A549 (cell line): ENCODE measurements at regions not wholly inside any gene's neighbourhood (a gene's known extent, or its start where the extent isn't known, plus 50 kb on each side); places are given as distances from the start of the nearest gene placed in this dataset.

ENCODE experiments used
- ATAC-seq, 2 experiments: fragments of 200-7000 bp in 1 of 2; fragments of >200 bp in 1 of 2; cut with Nextera tagmentation in 1 of 2; cut with Tn5 transposase in 1 of 2; 3 replicates each; pipeline versions ENCODE4 v1.8.0 to v1.9.1; 2018 to 2020; ENCODE audit warnings: mild to moderate bottlenecking in 1 of 2, moderate library complexity in 1 of 2
- CTCF ChIA-PET: fragments of 300-600 bp; sonication (Branson Sonifier 250); formaldehyde crosslinking; extraction: SDS; loops from one replicate; lab custom pipeline; 2021; ENCODE audit warnings: antibody characterized with exemption, inconsistent platforms; lab: Yijun Ruan, JAX
- POLR2A ChIA-PET: fragments of 350-600 bp; formaldehyde crosslinking; extraction: SDS; loops from one replicate; lab custom pipeline; 2021; ENCODE audit warnings: antibody characterized with exemption, inconsistent platforms; lab: Yijun Ruan, JAX
- DNase-seq, 2 experiments: peaks; one replicate each; pipeline versions ENCODE4 v3.0.0 to v3.0.0-alpha.2; 2011 to 2016; ENCODE audit warnings: low read depth in 1 of 2, low spot score in 1 of 2
- FAIRE-seq: peaks from 2 replicates; lab custom pipeline; 2011; peaks lifted over from hg19 to GRCh38; lab: Jason Lieb, UNC
- H3K27ac ChIP-seq, 2 experiments: fragments of >200 bp; sonication (Bioruptor Twin); formaldehyde crosslinking; 3 replicates each; pipeline ENCODE4 v1.5.1; 2016 to 2017
- H3K4me1 ChIP-seq: fragments of >200 bp; sonication (Bioruptor Twin); formaldehyde crosslinking; 3 replicates; pipeline ENCODE4 v1.6.1; 2016
- H3K4me2 ChIP-seq: fragments of >200 bp; sonication (Bioruptor Twin); formaldehyde crosslinking; 3 replicates; pipeline ENCODE4 v1.6.1; 2016
- H3K4me3 ChIP-seq: fragments of >200 bp; sonication (Bioruptor Twin); formaldehyde crosslinking; 3 replicates; pipeline ENCODE4 v1.5.1; 2016
- H3K9me3 ChIP-seq: fragments of >200 bp; sonication (Bioruptor Twin); formaldehyde crosslinking; 3 replicates; pipeline ENCODE4 v1.6.1; 2016
- BHLHE40 ChIP-seq: IDR thresholded peaks from 2 replicates; pipeline ENCODE4 v1.6.1; 2012; ENCODE audit warnings: low read depth, low read length, inconsistent platforms
- CBX2 ChIP-seq: fragments of 200-600 bp; sonication (generic); IDR thresholded peaks from 2 replicates; pipeline ENCODE4 v1.6.1; 2016; ENCODE audit warnings: low read depth, mild to moderate bottlenecking, borderline replicate concordance
- CBX8 ChIP-seq: fragments of 200-600 bp; sonication (generic); IDR thresholded peaks from 2 replicates; pipeline ENCODE4 v1.6.1; 2016
- CEBPB ChIP-seq, 2 experiments: fragments of >200 bp in 1 of 2; sonication (Bioruptor Twin) in 1 of 2; formaldehyde crosslinking in 1 of 2; IDR thresholded peaks; 2 replicates each; pipeline ENCODE4 v1.6.1; 2012 to 2016
- CHD2 ChIP-seq: fragments of 150-350 bp; IDR thresholded peaks from 2 replicates; pipeline ENCODE4 v1.6.1; 2014; ENCODE audit warnings: low read length; ENCODE audit not compliant: partially characterized antibody
- CHD4 ChIP-seq: fragments of 200-600 bp; sonication (generic); IDR thresholded peaks from 2 replicates; pipeline ENCODE4 v1.6.1; 2016; ENCODE audit warnings: antibody characterized with exemption, mild to moderate bottlenecking, borderline replicate concordance
- EHF ChIP-seq: fragments of 250-450 bp; sonication (Bioruptor Pico); IDR thresholded peaks from 2 replicates; pipeline ENCODE4 v1.5.0; 2020; ENCODE audit warnings: mild to moderate bottlenecking
- FOXS1 ChIP-seq: fragments of 250-450 bp; sonication (Bioruptor Pico); IDR thresholded peaks from 2 replicates; pipeline ENCODE4 v1.5.0; 2020; ENCODE audit warnings: mild to moderate bottlenecking, moderate library complexity
- GATA3 ChIP-seq: IDR thresholded peaks from 2 replicates; pipeline ENCODE4 v1.6.1; 2012; ENCODE audit warnings: borderline replicate concordance
- HDAC2 ChIP-seq: fragments of 200-600 bp; sonication (generic); IDR thresholded peaks from 2 replicates; pipeline ENCODE4 v1.6.1; 2016
- HEYL ChIP-seq: fragments of 250-450 bp; sonication (Bioruptor Pico); IDR thresholded peaks from 2 replicates; pipeline ENCODE4 v1.8.0; 2021; ENCODE audit warnings: mild to moderate bottlenecking, moderate library complexity
- HOXB13 ChIP-seq: fragments of 250-450 bp; sonication (Bioruptor Pico); IDR thresholded peaks from 2 replicates; pipeline ENCODE4 v1.5.0; 2020; ENCODE audit warnings: low read depth, mild to moderate bottlenecking, moderate library complexity
- JUNB ChIP-seq: fragments of >200 bp; sonication (Bioruptor Twin); formaldehyde crosslinking; IDR thresholded peaks from 2 replicates; pipeline ENCODE4 v1.6.1; 2016
- MAFK ChIP-seq: fragments of 450-650 bp; IDR thresholded peaks from 2 replicates; pipeline ENCODE4 v1.6.1; 2014; ENCODE audit not compliant: partially characterized antibody
- MYC ChIP-seq: IDR thresholded peaks from 2 replicates; pipeline ENCODE4 v1.6.1; 2012; ENCODE audit warnings: mild to moderate bottlenecking, inconsistent platforms, low read length, improper control_type of control experiment, borderline replicate concordance
- NPAS2 ChIP-seq: fragments of 250-450 bp; sonication (Bioruptor Pico); IDR thresholded peaks from 2 replicates; pipeline ENCODE4 v1.8.0; 2022; ENCODE audit warnings: mild to moderate bottlenecking, moderate library complexity, borderline replicate concordance
- PHF8 ChIP-seq: fragments of 200-600 bp; sonication (generic); IDR thresholded peaks from 2 replicates; pipeline ENCODE4 v1.6.1; 2016; ENCODE audit warnings: low read depth, mild to moderate bottlenecking, antibody characterized with exemption, moderate library complexity, borderline replicate concordance
- POLR2AphosphoS2 ChIP-seq: conservative IDR thresholded peaks from 2 replicates; pipeline ENCODE4 v1.6.1; 2012; ENCODE audit warnings: low read length, improper control_type of control experiment, inconsistent platforms
- RARB ChIP-seq: fragments of 250-450 bp; sonication (Bioruptor Pico); IDR thresholded peaks from 2 replicates; pipeline ENCODE4 v1.8.0; 2021; ENCODE audit warnings: mild to moderate bottlenecking, moderate library complexity
- RCOR1 ChIP-seq: fragments of 150-350 bp; IDR thresholded peaks from 2 replicates; pipeline ENCODE4 v1.6.1; 2014; ENCODE audit warnings: antibody characterized with exemption, low read length, low read depth
- TFCP2L1 ChIP-seq: fragments of 250-450 bp; sonication (Bioruptor Pico); IDR thresholded peaks from 2 replicates; pipeline ENCODE4 v1.5.0; 2021; ENCODE audit warnings: mild to moderate bottlenecking
- WGBS: methylation state at CpG from one replicate; pipeline ENCODE4 v1.1.6; 2017; ENCODE audit errors: missing lambda C conversion rate; 5-methylcytosine and 5-hydroxymethylcytosine counted together
- TF ChIP-seq, protein P1 (sequence below): fragments of >200 bp; sonication (Bioruptor Twin); formaldehyde crosslinking; IDR thresholded peaks from 3 replicates; pipeline ENCODE4 v1.5.1; 2016
- TF ChIP-seq, protein P2 (sequence below): fragments of >200 bp; sonication (Bioruptor Twin); formaldehyde crosslinking; IDR thresholded peaks from 2 replicates; pipeline ENCODE4 v1.6.1; 2016
- TF ChIP-seq, protein P3 (sequence below): IDR thresholded peaks from 2 replicates; pipeline ENCODE4 v1.6.1; 2012

DNA sequence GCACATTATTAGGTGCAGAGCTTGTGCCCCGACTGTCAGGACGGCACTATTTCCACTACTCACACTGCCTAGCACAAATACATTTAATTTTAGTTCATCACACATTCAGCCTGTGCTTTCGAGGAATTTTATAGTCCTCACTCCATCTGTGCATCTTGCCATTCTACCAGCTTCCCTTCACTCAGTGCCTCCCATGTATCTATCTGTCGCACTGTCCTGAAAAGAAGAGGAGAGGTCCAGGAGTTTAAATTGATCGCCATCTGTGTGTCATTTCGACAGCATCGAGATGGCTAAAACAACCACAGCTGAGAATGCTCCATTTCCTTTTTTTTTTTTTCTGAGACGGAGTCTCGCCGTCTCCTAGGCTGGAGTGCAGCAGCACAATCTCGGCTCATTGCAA, 97.6 kb upstream of the FOXN3 start:
- no peak overlapping the region for H3K27ac ChIP-seq
- no peak for TF ChIP-seq TFCP2L1
- no peak for TF ChIP-seq CEBPB (IDR thresholded peaks at IDR 0.05)
- no peak for TF ChIP-seq NPAS2 (CRISPR knock-in tag)
- no peak for TF ChIP-seq EHF (CRISPR knock-in tag)
- TF ChIP-seq JUNB, result no peak
- TF ChIP-seq POLR2AphosphoS2, result no peak
- no peak for TF ChIP-seq BHLHE40
- TF ChIP-seq GATA3, result no peak
- TF ChIP-seq RCOR1, result no peak
- no peak for TF ChIP-seq MYC
- TF ChIP-seq, protein P1, sequence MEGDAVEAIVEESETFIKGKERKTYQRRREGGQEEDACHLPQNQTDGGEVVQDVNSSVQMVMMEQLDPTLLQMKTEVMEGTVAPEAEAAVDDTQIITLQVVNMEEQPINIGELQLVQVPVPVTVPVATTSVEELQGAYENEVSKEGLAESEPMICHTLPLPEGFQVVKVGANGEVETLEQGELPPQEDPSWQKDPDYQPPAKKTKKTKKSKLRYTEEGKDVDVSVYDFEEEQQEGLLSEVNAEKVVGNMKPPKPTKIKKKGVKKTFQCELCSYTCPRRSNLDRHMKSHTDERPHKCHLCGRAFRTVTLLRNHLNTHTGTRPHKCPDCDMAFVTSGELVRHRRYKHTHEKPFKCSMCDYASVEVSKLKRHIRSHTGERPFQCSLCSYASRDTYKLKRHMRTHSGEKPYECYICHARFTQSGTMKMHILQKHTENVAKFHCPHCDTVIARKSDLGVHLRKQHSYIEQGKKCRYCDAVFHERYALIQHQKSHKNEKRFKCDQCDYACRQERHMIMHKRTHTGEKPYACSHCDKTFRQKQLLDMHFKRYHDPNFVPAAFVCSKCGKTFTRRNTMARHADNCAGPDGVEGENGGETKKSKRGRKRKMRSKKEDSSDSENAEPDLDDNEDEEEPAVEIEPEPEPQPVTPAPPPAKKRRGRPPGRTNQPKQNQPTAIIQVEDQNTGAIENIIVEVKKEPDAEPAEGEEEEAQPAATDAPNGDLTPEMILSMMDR, result no peak
- no peak for TF ChIP-seq HDAC2
- no peak for TF ChIP-seq CHD2
- ChIA-PET CTCF (no interaction called here), POLR2A (no interaction called here)
- FAIRE-seq (no peak), ATAC-seq (no peak), DNase-seq (no peak)
- H3K4me3 ChIP-seq, result no peak overlapping the region
- WGBS, result 60% methylated on average over 11 of the region's 11 CpGs
- no peak overlapping the region for H3K4me2 ChIP-seq
- H3K9me3 ChIP-seq, result no peaks in the 10 kb centered on the region; the same call in 2 of the 3 replicates
- no peaks in the 10 kb centered on the region for H3K4me1 ChIP-seq

DNA sequence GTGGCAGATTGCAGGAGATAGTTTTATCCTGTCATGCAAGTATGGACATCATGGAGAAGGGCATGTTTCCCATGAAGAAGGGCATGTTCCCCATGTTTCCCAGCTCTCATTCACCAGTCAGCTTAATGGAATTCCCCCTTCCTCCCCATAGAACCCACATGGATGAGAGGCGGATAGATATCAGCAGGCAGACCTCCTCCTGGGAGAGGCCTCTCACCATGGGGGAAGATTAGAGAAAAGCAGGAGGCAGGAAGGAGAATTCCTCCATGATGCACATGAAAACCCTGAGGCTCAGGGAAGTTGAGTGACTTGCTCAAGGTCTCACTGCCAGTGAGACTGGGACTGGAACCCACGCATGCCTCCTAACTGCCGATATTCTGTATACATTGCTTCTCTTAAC, 92.9 kb upstream of the FOXN3 start:
- CTCF ChIA-PET, result interaction anchor here (0.8 kb wide), 1 partner anchor 482 kb away, joined by 3 read pairs; no protein-coding TSS in a partner anchor
- no peak for ATAC-seq

DNA sequence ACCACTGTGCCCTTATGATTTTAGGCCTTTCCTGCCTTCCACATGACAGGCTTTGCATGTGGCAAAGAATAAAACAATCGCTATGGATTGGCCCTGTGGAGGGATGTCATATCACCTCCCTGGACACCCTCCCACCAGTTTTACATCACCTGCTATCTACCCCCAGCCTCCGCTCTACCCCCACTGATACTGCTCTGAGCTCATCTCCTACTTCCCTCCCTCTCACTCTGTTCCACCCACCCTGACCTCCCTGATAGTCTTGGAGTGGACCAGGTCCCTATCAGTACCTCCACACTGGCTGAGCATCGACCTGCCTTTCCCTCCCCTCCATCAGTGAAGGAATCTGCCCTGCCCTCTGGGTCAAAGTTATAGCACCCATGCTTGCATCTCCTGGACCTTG, 91.8 kb upstream of the FOXN3 start:
- ChIA-PET CTCF (no interaction called here), POLR2A (no interaction called here)
- 64% methylated on average over 3 of the region's 3 CpGs for WGBS
- H3K4me3 ChIP-seq, result no peak overlapping the region
- no peak overlapping the region for H3K27ac ChIP-seq
- H3K4me1 ChIP-seq, result peaks cover 16% of the 10 kb centered on the region
- no peak overlapping the region for H3K4me2 ChIP-seq
- TF ChIP-seq FOXS1 (CRISPR knock-in tag) (no peak), TFCP2L1 (no peak), BHLHE40 (no peak), MAFK (no peak), CBX2 (no peak), CBX8 (no peak), HOXB13 (CRISPR knock-in tag) (no peak), RARB (CRISPR knock-in tag) (no peak), MYC (no peak), HEYL (CRISPR knock-in tag) (no peak), EHF (CRISPR knock-in tag) (no peak), CHD4 (no peak), CEBPB (IDR thresholded peaks at IDR 0.05) (no peak)
- TF ChIP-seq, protein P2, sequence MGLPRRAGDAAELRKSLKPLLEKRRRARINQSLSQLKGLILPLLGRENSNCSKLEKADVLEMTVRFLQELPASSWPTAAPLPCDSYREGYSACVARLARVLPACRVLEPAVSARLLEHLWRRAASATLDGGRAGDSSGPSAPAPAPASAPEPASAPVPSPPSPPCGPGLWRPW, result no peak
- TF ChIP-seq, protein P3, sequence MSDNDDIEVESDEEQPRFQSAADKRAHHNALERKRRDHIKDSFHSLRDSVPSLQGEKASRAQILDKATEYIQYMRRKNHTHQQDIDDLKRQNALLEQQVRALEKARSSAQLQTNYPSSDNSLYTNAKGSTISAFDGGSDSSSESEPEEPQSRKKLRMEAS, result no peak
- TF ChIP-seq, protein P1, result no peak
- FAIRE-seq (no peak), DNase-seq (no peak), ATAC-seq (no peak)
- H3K9me3 ChIP-seq, result no peaks in the 10 kb centered on the region; the same call in 2 of the 3 replicates

More for the DNA sequence above, 92.9 kb upstream of the FOXN3 start:
- H3K9me3 ChIP-seq, result no peaks in the 10 kb centered on the region; the same call in 2 of the 3 replicates
- FAIRE-seq, result no peak
- H3K4me2 ChIP-seq, result no peak overlapping the region
- no peak overlapping the region for H3K4me3 ChIP-seq
- H3K27ac ChIP-seq, result no peak overlapping the region
- 90% methylated on average over 3 of the region's 3 CpGs for WGBS
- TF ChIP-seq PHF8 (no peak), EHF (CRISPR knock-in tag) (no peak), GATA3 (no peak)
- peaks cover 16% of the 10 kb centered on the region for H3K4me1 ChIP-seq
- DNase-seq, result no peak
- POLR2A ChIA-PET, result no interaction called here
